Right lobe of liver (tissue), 4 donors: ENCODE measurements at regions not wholly inside any gene's neighbourhood (a gene's known extent, or its start where the extent isn't known, plus 50 kb on each side); places are given as distances from the start of the nearest gene placed in this dataset.
"Not testable (repeated sequence)": the region's sequence is repeated elsewhere in the genome, so short reads cannot be mapped to it uniquely, and the experiment has no call there.

ENCODE experiments used
- POLR2A ChIP-seq: fragments of 450-650 bp; IDR thresholded peaks from one replicate; pipeline ENCODE4 v1.6.1; 2017; ENCODE audit warnings: antibody characterized with exemption, mild to moderate bottlenecking
- TF ChIP-seq, protein P1 (sequence below), 4 donors: fragments of 200-600 bp in 3 of 4; fragments of 450-650 bp in 1 of 4; IDR thresholded peaks; one replicate each; pipeline versions ENCODE4 v1.5.1 to v1.8.0; 2016 to 2022; ENCODE audit warnings: antibody characterized with exemption in 4 of 4, mild to moderate bottlenecking in 2 of 4
- donor health status: DM: no; HTN: no; CAD: no.
- donor health status: DM: no; HTN: no; CAD: no.
- donor health status: DM: no; HTN: yes; CAD: no.

DNA sequence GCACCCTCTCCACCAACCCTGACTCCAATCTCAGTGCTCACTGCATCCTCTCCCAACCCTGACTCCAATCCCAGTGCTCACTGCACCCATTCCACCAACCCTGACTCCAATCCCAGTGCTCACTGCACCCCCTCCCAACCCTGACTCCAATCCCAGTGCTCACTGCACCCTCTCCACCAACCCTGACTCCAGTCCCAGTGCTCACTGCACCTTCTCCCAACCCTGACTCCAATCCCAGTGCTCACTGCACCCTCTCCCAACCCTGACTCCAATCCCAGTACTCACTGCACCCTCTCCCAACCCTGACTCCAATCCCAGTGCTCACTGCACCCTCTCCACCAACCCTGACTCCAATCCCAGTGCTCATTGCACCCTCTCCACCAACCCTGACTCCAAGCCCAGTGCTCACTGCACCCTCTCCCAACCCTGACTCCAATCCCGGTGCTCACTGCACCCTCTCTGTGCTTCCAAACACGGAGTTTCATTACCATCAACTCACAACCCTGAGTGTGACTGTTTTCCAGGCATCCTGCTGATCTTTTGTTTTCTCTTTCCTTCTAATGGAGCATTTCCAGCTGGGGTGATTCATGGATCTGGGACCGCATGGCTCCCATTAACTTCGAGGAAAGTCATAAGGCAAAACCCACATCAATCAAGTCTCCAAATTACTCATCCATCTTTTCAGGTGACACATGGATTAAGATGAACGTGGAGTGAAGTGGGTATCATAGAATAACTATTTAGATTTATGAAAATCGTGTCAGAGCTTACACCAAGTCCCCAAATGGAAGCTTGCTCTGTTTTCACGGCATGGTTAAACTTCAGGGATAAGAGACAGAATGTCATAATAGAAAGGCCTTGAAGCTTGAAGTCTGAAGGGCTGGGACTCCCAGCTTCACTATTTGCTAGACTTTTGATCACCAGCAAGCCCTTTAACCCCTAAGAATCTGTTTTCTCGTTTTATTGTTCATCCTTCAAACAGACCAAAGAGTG, 135.3 kb upstream of the ZNF618 start:
- not testable (repeated sequence) for TF ChIP-seq POLR2A
- TF ChIP-seq, protein P1, sequence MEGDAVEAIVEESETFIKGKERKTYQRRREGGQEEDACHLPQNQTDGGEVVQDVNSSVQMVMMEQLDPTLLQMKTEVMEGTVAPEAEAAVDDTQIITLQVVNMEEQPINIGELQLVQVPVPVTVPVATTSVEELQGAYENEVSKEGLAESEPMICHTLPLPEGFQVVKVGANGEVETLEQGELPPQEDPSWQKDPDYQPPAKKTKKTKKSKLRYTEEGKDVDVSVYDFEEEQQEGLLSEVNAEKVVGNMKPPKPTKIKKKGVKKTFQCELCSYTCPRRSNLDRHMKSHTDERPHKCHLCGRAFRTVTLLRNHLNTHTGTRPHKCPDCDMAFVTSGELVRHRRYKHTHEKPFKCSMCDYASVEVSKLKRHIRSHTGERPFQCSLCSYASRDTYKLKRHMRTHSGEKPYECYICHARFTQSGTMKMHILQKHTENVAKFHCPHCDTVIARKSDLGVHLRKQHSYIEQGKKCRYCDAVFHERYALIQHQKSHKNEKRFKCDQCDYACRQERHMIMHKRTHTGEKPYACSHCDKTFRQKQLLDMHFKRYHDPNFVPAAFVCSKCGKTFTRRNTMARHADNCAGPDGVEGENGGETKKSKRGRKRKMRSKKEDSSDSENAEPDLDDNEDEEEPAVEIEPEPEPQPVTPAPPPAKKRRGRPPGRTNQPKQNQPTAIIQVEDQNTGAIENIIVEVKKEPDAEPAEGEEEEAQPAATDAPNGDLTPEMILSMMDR (IDR thresholded peaks at IDR 0.05): not testable (repeated sequence)
